OCI-LY1 (cell line): ENCODE measurements at regions not wholly inside any gene's neighbourhood (a gene's known extent, or its start where the extent isn't known, plus 50 kb on each side); places are given as distances from the start of the nearest gene placed in this dataset.

Experiments
- CTCF ChIP-seq: fragments of 200-600 bp; sonication (generic), shearing (Covaris generic); IDR thresholded peaks from 2 replicates; pipeline ENCODE4 v1.5.1; 2017; ENCODE audit warnings: mild to moderate bottlenecking, antibody characterized with exemption, low read length, moderate library complexity, mixed read lengths
- EZH2 ChIP-seq: fragments of 200-600 bp; sonication (generic), shearing (Covaris generic); IDR thresholded peaks from 2 replicates; pipeline ENCODE4 v1.8.0; 2017; ENCODE audit warnings: borderline replicate concordance, mixed run types, mild to moderate bottlenecking, antibody characterized with exemption, low read length, moderate library complexity, mixed read lengths

GRCh38 chr2:238690511-238690910 is 157.4 kb upstream of the TWIST2 start:
- no peak for TF ChIP-seq EZH2
- no peak for TF ChIP-seq CTCF
